WTC11 (cell line): ENCODE measurements at regions not wholly inside any gene's neighbourhood (a gene's known extent, or its start where the extent isn't known, plus 50 kb on each side); places are given as distances from the start of the nearest gene placed in this dataset.

Experiments used
- ATAC-seq: fragments of 200-7000 bp; cut with Tn5 transposase; 2 replicates; pipeline ENCODE4 v1.10.0; 2021; ENCODE audit warnings: mild to moderate bottlenecking, moderate library complexity
- CTCF ChIA-PET: fragments of 300-600 bp; sonication (Branson Sonifier 250); formaldehyde crosslinking; loops from one replicate; lab custom pipeline; 2021; ENCODE audit warnings: antibody characterized with exemption; lab: Charles Lee
- POLR2A ChIA-PET: fragments of 350-600 bp; sonication (Branson Sonifier 250); formaldehyde crosslinking; loops from one replicate; lab custom pipeline; 2021; ENCODE audit warnings: antibody characterized with exemption; lab: Charles Lee
- DNase-seq: peaks from one replicate; pipeline ENCODE4 v3.0.0; 2021; ENCODE audit warnings: low spot score
- H3K27ac Mint-ChIP-seq: 2 replicates; pipeline ENCODE4 v1.8.0; 2021; ENCODE audit warnings: mixed read lengths
- H3K27me3 Mint-ChIP-seq: 2 replicates; pipeline ENCODE4 v1.8.0; 2021; ENCODE audit warnings: low read depth, mild to moderate bottlenecking, moderate library complexity, mixed read lengths
- H3K36me3 Mint-ChIP-seq: 2 replicates; pipeline ENCODE4 v1.8.0; 2021; ENCODE audit warnings: mixed read lengths
- H3K4me1 Mint-ChIP-seq: 2 replicates; pipeline ENCODE4 v1.8.0; 2022; ENCODE audit warnings: mixed read lengths
- H3K4me3 Mint-ChIP-seq: 2 replicates; pipeline ENCODE4 v1.8.0; 2021; ENCODE audit warnings: mild to moderate bottlenecking, moderate library complexity, mixed read lengths
- H3K9me3 Mint-ChIP-seq: 2 replicates; pipeline ENCODE4 v1.8.0; 2021; ENCODE audit warnings: mixed read lengths
- AR ChIP-seq: fragments of 250-450 bp; sonication (Bioruptor Pico); IDR thresholded peaks from 2 replicates; pipeline ENCODE4 v1.9.0; 2021; ENCODE audit warnings: mild to moderate bottlenecking
- ATF3 ChIP-seq: sonication (generic); formaldehyde crosslinking; conservative IDR thresholded peaks from 2 replicates; pipeline ENCODE4 v1.8.1; 2022; ENCODE audit warnings: mild to moderate bottlenecking, missing genetic modification reagents
- ATF6 ChIP-seq: sonication (generic); formaldehyde crosslinking; IDR thresholded peaks from 2 replicates; pipeline ENCODE4 v1.8.1; 2023; ENCODE audit warnings: mild to moderate bottlenecking, missing genetic modification reagents
- CTCF ChIP-seq: fragments of 200-600 bp; IDR thresholded peaks from 2 replicates; pipeline ENCODE4 v1.8.0; 2022; ENCODE audit warnings: antibody characterized with exemption
- ELF4 ChIP-seq: sonication (generic); formaldehyde crosslinking; IDR thresholded peaks from 2 replicates; pipeline ENCODE4 v1.8.1; 2022; ENCODE audit warnings: low read depth, mild to moderate bottlenecking, moderate library complexity, missing genetic modification reagents
- ERG ChIP-seq: fragments of 250-450 bp; sonication (Bioruptor Pico); IDR thresholded peaks from 2 replicates; pipeline ENCODE4 v1.8.0; 2021; ENCODE audit warnings: mild to moderate bottlenecking
- ESRRA ChIP-seq: sonication (generic); formaldehyde crosslinking; IDR thresholded peaks from 2 replicates; pipeline ENCODE4 v1.8.1; 2022; ENCODE audit warnings: mild to moderate bottlenecking, missing genetic modification reagents, borderline replicate concordance
- GRHL2 ChIP-seq: fragments of 250-450 bp; sonication (Bioruptor Pico); IDR thresholded peaks from 2 replicates; pipeline ENCODE4 v1.8.0; 2022; ENCODE audit warnings: mild to moderate bottlenecking, moderate library complexity; ENCODE audit not compliant: insufficient replicate concordance, severe bottlenecking
- JAZF1 ChIP-seq: fragments of 250-450 bp; sonication (Bioruptor Pico); IDR thresholded peaks from 2 replicates; pipeline ENCODE4 v1.9.0; 2021; ENCODE audit warnings: moderate library complexity, mild to moderate bottlenecking, inconsistent platforms
- JUN ChIP-seq: sonication (generic); formaldehyde crosslinking; IDR thresholded peaks from 2 replicates; pipeline ENCODE4 v1.8.0; 2023; ENCODE audit warnings: mild to moderate bottlenecking, missing genetic modification reagents
- MLX ChIP-seq: sonication (generic); formaldehyde crosslinking; IDR thresholded peaks from 2 replicates; pipeline ENCODE4 v1.8.1; 2023; ENCODE audit warnings: mild to moderate bottlenecking, missing genetic modification reagents, moderate library complexity
- MXD4 ChIP-seq: fragments of 250-450 bp; sonication (Bioruptor Pico); IDR thresholded peaks from 2 replicates; pipeline ENCODE4 v1.8.0; 2021; ENCODE audit warnings: mild to moderate bottlenecking, moderate library complexity, borderline replicate concordance
- NFYB ChIP-seq: sonication (generic); formaldehyde crosslinking; conservative IDR thresholded peaks from 2 replicates; pipeline ENCODE4 v1.8.0; 2022; ENCODE audit warnings: low read depth, missing genetic modification reagents
- PRDM15 ChIP-seq: sonication (generic); formaldehyde crosslinking; IDR thresholded peaks from 2 replicates; pipeline ENCODE4 v1.8.0; 2022; ENCODE audit warnings: missing genetic modification reagents
- SMAD3 ChIP-seq: sonication (generic); formaldehyde crosslinking; IDR thresholded peaks from 2 replicates; pipeline ENCODE4 v1.8.0; 2022; ENCODE audit warnings: missing genetic modification reagents, mild to moderate bottlenecking, borderline replicate concordance
- SP1 ChIP-seq: sonication (generic); formaldehyde crosslinking; conservative IDR thresholded peaks from 2 replicates; pipeline ENCODE4 v1.8.1; 2022; ENCODE audit warnings: missing genetic modification reagents
- TEAD1 ChIP-seq: sonication (generic); formaldehyde crosslinking; IDR thresholded peaks from 2 replicates; pipeline ENCODE4 v1.8.0; 2022; ENCODE audit warnings: mild to moderate bottlenecking, missing genetic modification reagents
- TEAD4 ChIP-seq: sonication (generic); formaldehyde crosslinking; IDR thresholded peaks from 2 replicates; pipeline ENCODE4 v1.8.0; 2022; ENCODE audit warnings: mild to moderate bottlenecking, missing genetic modification reagents

GRCh38 chr11:92443199-92443598 lies 218.6 kb downstream of the FAT3 start:
- ChIA-PET POLR2A (no interaction called here), CTCF (interaction anchor here (1.1 kb wide), 1 partner anchor 103 kb away, joined by 3 read pairs; no protein-coding TSS in a partner anchor)
- no peak for DNase-seq
- TF ChIP-seq SMAD3 (CRISPR knock-in tag) (no peak), SP1 (CRISPR knock-in tag) (no peak), JAZF1 (no peak), ATF6 (CRISPR knock-in tag) (no peak), NFYB (CRISPR knock-in tag) (no peak), GRHL2 (CRISPR knock-in tag) (no peak), ERG (CRISPR knock-in tag) (no peak), ELF4 (CRISPR knock-in tag) (no peak), ESRRA (CRISPR knock-in tag) (no peak)
- Mint-ChIP-seq H3K9me3 (no peaks in the 10 kb centered on the region), H3K4me1 (peaks cover 51% of the 10 kb centered on the region), H3K27ac (0 out of 2 replicates have a peak overlapping the region, but pooled peaks have one; percentile 16), H3K36me3 (no peaks in the 10 kb centered on the region), H3K4me3 (no peak overlapping the region), H3K27me3 (no peaks in the 10 kb centered on the region; the same call in 1 of the 2 replicates)
- ATAC-seq = no peak

- Mint-ChIP-seq H3K4me1 (peaks cover 41% of the 10 kb centered on the region), H3K27me3 (no peaks in the 10 kb centered on the region), H3K4me3 (no peak overlapping the region), H3K27ac (no peak overlapping the region)
- CTCF ChIA-PET = no interaction called here
- no peak for DNase-seq
- TF ChIP-seq ATF3 (CRISPR knock-in tag) (no peak), TEAD1 (CRISPR knock-in tag) (no peak), MLX (CRISPR knock-in tag) (no peak), PRDM15 (CRISPR knock-in tag) (no peak), JUN (no peak), MXD4 (no peak), AR (CRISPR knock-in tag) (no peak), SMAD3 (CRISPR knock-in tag) (no peak), TEAD4 (CRISPR knock-in tag) (no peak), CTCF (no peak)
- TF ChIP-seq, all 79 proteins: peak for 0
- POLR2A ChIA-PET = no interaction called here
- H3K36me3 Mint-ChIP-seq = no peaks in the 10 kb centered on the region
- ATAC-seq = peak; percentile 16; the same call in 1 of the 2 replicates
- H3K9me3 Mint-ChIP-seq = peaks cover 3% of the 10 kb centered on the region; the same call in 1 of the 2 replicates
These were observed 223.0 kb downstream of the FAT3 start for GRCh38 chr11:92447586-92447985.
